22Rv1 (cell line): ENCODE measurements at regions not wholly inside any gene's neighbourhood (a gene's known extent, or its start where the extent isn't known, plus 50 kb on each side); places are given as distances from the start of the nearest gene placed in this dataset.

ENCODE experiments used
- ZFX ChIP-seq: fragments of 450-650 bp; IDR thresholded peaks from 2 replicates; pipeline ENCODE4 v1.6.1; 2017; ENCODE audit warnings: antibody characterized with exemption, borderline replicate concordance
- TF ChIP-seq, protein P1 (sequence below): fragments of 450-650 bp; IDR thresholded peaks from 2 replicates; pipeline ENCODE4 v1.5.1; 2017; ENCODE audit warnings: mild to moderate bottlenecking

DNA sequence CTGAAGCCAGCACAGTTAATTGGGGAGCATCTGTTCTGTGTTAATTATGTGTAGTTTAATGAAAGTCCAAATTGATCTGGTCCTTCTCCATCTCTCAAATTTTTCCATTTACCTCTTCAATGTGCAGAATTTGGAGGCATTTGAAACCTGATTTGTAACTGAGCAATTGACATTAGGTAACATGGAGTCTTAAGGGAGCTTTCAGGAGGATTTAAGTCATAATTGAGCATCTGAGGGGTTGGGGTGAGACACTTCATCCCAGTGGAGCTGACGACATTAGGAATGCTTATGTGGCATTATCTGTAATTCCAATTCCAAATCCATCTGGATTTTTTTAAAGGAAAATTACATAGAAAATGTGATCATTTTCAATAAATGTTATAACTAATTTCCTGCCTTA, 1015.9 kb downstream of the TLE1 start:
- TF ChIP-seq, protein P1, sequence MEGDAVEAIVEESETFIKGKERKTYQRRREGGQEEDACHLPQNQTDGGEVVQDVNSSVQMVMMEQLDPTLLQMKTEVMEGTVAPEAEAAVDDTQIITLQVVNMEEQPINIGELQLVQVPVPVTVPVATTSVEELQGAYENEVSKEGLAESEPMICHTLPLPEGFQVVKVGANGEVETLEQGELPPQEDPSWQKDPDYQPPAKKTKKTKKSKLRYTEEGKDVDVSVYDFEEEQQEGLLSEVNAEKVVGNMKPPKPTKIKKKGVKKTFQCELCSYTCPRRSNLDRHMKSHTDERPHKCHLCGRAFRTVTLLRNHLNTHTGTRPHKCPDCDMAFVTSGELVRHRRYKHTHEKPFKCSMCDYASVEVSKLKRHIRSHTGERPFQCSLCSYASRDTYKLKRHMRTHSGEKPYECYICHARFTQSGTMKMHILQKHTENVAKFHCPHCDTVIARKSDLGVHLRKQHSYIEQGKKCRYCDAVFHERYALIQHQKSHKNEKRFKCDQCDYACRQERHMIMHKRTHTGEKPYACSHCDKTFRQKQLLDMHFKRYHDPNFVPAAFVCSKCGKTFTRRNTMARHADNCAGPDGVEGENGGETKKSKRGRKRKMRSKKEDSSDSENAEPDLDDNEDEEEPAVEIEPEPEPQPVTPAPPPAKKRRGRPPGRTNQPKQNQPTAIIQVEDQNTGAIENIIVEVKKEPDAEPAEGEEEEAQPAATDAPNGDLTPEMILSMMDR, result no peak
- TF ChIP-seq ZFX, result no peak
